Glutamatergic neuron (in vitro differentiated cells): ENCODE measurements at regions not wholly inside any gene's neighbourhood (a gene's known extent, or its start where the extent isn't known, plus 50 kb on each side); places are given as distances from the start of the nearest gene placed in this dataset.

Source experiments
- DNase-seq: peaks from one replicate; pipeline ENCODE4 v3.0.0; 2022
- H3K27ac Mint-ChIP-seq: one replicate; pipeline ENCODE4 v1.8.0; 2020; ENCODE audit warnings: mild to moderate bottlenecking, mixed read lengths, inconsistent platforms; ENCODE audit not compliant: unreplicated experiment
- H3K27me3 Mint-ChIP-seq: one replicate; pipeline ENCODE4 v1.8.0; 2020; ENCODE audit warnings: mild to moderate bottlenecking, moderate library complexity, mixed read lengths, inconsistent platforms; ENCODE audit not compliant: unreplicated experiment
- H3K36me3 Mint-ChIP-seq: one replicate; pipeline ENCODE4 v1.8.0; 2020; ENCODE audit warnings: mild to moderate bottlenecking, mixed read lengths, inconsistent platforms; ENCODE audit not compliant: unreplicated experiment
- H3K4me1 Mint-ChIP-seq: one replicate; pipeline ENCODE4 v1.8.0; 2020; ENCODE audit warnings: mild to moderate bottlenecking, low read depth, mixed read lengths, inconsistent platforms; ENCODE audit not compliant: unreplicated experiment
- H3K4me3 Mint-ChIP-seq: one replicate; pipeline ENCODE4 v1.8.0; 2020; ENCODE audit warnings: mild to moderate bottlenecking, mixed read lengths, inconsistent platforms; ENCODE audit not compliant: unreplicated experiment
- H3K9me3 Mint-ChIP-seq: one replicate; pipeline ENCODE4 v1.8.0; 2020; ENCODE audit warnings: mild to moderate bottlenecking, moderate library complexity, mixed read lengths, inconsistent platforms; ENCODE audit not compliant: unreplicated experiment
- TF ChIP-seq, protein P1 (sequence below): fragments of 200-600 bp; sonication (generic); IDR thresholded peaks from one replicate; pipeline ENCODE4 v1.5.0; 2021; ENCODE audit not compliant: partially characterized antibody, unreplicated experiment

DNA sequence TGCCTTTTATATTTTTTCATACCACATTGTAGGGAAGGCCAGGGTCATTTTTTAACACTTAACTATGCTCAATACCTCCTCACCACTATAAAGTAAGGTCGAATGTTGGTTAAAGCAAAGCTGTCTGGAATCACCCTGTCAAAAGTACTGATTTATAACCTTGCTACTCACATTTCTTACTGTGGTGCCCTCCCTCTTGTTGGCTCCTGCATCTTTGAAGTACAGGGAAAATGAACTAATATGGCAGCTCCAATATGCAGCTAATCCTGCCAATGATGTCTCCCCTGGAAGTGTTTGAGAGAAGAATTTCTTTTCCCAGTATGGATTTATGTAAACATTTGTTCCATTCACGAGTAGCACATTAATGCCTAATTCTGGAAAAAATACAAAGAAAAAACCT, 108.4 kb upstream of the RPS23 start:
- no peak for DNase-seq
- Mint-ChIP-seq H3K4me3 (no peak overlapping the region), H3K27me3 (no peaks in the 10 kb centered on the region), H3K4me1 (no peaks in the 10 kb centered on the region), H3K27ac (no peak overlapping the region), H3K9me3 (no peaks in the 10 kb centered on the region), H3K36me3 (no peaks in the 10 kb centered on the region)
- TF ChIP-seq, protein P1, sequence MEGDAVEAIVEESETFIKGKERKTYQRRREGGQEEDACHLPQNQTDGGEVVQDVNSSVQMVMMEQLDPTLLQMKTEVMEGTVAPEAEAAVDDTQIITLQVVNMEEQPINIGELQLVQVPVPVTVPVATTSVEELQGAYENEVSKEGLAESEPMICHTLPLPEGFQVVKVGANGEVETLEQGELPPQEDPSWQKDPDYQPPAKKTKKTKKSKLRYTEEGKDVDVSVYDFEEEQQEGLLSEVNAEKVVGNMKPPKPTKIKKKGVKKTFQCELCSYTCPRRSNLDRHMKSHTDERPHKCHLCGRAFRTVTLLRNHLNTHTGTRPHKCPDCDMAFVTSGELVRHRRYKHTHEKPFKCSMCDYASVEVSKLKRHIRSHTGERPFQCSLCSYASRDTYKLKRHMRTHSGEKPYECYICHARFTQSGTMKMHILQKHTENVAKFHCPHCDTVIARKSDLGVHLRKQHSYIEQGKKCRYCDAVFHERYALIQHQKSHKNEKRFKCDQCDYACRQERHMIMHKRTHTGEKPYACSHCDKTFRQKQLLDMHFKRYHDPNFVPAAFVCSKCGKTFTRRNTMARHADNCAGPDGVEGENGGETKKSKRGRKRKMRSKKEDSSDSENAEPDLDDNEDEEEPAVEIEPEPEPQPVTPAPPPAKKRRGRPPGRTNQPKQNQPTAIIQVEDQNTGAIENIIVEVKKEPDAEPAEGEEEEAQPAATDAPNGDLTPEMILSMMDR, result no peak

DNA sequence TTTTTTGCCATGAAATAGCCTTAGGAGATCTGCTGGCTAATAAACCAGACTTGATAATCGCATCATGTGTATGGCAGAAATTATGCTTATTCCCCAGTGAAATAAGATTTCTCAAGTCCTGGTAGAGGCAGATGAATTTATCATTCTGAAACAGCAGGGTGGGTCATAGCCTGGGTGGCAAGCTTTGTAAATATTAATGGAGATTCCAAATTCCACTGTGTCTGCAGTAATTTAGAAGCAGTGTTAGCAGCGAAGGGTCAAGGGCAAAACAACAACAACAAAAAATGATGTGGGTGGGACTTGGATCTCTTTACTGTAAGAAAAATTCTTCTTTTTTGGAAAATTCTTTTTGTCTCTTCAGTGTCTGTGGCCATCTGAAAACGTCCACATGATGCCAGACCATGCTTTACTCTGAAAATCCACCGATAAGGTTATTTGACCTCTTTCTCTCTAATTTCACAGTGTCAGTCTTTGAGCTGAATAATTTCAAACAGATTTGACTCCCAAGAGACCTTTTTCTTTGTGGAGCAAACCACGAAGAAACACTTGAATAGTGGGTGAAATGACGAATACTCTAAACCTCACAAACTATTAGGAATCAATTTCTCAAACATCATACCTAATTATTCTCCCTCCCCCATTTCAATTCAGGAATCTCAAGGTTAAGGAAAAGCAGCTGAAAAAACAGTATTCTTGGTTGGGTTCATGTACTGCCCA, 106.0 kb upstream of the RPS23 start:
- H3K36me3 Mint-ChIP-seq, result no peaks in the 10 kb centered on the region
- TF ChIP-seq, protein P1, result no peak
- H3K27me3 Mint-ChIP-seq, result no peaks in the 10 kb centered on the region
- H3K27ac Mint-ChIP-seq, result no peak overlapping the region
- no peaks in the 10 kb centered on the region for H3K4me1 Mint-ChIP-seq
- no peak overlapping the region for H3K4me3 Mint-ChIP-seq
- no peaks in the 10 kb centered on the region for H3K9me3 Mint-ChIP-seq
- DNase-seq, result no peak

DNA sequence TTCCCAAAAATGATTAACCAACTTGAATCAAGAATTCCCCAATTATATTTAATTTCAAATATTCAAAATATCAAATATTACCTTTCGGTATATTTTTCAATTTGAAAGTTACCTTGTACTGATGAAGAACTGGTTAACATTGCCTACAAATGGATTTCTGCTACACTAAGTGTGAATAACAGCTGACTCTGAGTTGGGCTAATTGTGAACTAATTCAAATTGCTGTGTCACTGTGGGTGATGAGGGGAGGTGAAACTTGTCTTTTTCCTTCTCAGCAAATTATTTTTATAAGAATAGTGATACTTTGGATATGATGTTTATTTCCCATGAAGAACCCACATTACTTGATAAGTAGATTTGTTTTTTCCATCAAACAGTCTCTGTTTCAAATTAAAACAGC, 103.4 kb upstream of the RPS23 start:
- no peak overlapping the region for H3K27ac Mint-ChIP-seq
- H3K27me3 Mint-ChIP-seq, result peaks cover 2% of the 10 kb centered on the region
- H3K9me3 Mint-ChIP-seq, result peaks cover 3% of the 10 kb centered on the region
- H3K4me3 Mint-ChIP-seq, result no peak overlapping the region
- no peaks in the 10 kb centered on the region for H3K4me1 Mint-ChIP-seq
- no peaks in the 10 kb centered on the region for H3K36me3 Mint-ChIP-seq
- TF ChIP-seq, protein P1, result no peak
- DNase-seq, result no peak

DNA sequence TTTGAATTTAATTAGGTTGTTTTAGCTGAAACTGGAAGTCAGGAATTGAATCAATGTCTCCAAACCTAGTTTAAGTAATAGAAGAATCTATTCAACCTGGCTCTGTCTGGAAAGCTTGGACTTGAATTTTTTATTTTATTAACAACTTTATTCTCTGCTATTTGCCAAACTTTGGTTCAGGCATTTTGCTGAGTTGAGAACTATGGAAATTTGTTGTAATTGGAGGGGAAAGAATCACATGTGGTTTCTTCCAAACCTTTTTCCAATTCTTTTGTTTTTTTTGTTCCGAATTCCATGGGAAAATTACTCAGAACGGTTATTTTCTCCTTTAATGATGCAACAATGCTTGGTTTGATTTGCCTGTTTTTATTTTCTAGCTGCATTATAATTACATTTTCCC, 98.2 kb upstream of the RPS23 start:
- H3K27me3 Mint-ChIP-seq, result peaks cover 2% of the 10 kb centered on the region
- no peaks in the 10 kb centered on the region for H3K36me3 Mint-ChIP-seq
- DNase-seq, result no peak
- TF ChIP-seq, protein P1, result no peak
- H3K9me3 Mint-ChIP-seq, result peaks cover 3% of the 10 kb centered on the region
- H3K4me1 Mint-ChIP-seq, result no peaks in the 10 kb centered on the region
- no peak overlapping the region for H3K4me3 Mint-ChIP-seq
- no peak overlapping the region for H3K27ac Mint-ChIP-seq

DNA sequence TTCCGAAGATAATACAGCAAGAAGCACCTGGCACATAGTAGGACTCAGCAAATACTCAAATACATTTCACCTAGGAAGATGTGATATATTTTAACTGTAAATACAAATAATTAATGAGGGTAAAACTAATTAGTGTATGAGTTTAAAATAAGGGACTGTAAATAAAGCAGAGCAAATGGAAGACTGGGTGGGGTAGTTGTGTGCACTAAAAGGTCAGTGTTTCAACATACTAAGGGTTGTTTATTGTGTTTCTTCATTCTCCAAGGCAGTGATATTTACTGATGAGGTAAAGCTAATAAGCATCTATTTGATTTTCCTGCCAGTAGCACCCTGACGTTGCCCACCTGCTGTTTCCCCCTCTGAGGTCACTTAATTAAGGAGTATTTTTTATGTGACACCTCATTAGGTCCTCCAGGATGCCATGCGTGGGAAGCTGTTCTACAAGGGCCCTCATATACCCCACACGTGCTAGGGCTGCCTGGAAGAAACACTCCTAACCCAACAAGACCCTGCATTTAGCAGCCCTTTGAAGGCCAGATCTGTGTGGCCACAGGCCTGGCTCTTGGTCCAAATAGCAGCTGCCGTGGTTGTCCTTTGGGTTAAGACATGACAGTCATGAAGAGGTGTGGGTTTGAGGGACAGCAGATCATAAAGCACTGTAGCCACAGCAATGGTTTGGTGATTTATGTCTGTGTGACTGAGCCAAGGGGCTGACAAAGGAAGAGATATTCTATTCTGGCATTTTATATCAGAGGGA, 97.5 kb upstream of the RPS23 start:
- Mint-ChIP-seq H3K36me3 (no peaks in the 10 kb centered on the region), H3K4me1 (no peaks in the 10 kb centered on the region), H3K4me3 (no peak overlapping the region), H3K9me3 (peaks cover 3% of the 10 kb centered on the region), H3K27ac (no peak overlapping the region), H3K27me3 (peaks cover 2% of the 10 kb centered on the region)
- no peak for DNase-seq
- TF ChIP-seq, protein P1, result no peak
